ENCODE measurements at regions not wholly inside any gene's neighbourhood (a gene's known extent, or its start where the extent isn't known, plus 50 kb on each side); places are given as distances from the start of the nearest gene placed in this dataset.

DNA sequence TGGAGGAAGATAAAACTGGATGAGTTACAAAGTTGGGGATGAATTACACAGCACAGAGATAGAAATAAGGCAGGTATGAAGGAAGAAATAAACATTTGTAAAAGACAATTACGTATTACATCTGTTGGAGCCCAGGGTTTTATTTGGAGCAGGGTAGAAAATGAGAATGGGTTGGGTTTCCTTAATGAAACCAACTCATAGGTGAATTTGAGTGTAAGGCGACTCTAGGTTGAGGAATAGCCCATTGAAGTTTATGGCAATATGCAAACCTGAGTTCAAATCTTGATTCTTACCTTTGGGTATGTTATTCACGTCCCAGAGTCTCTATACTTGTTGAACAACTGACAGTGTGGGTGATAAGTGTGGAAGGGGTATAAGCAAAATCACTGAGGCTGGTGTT, 422.3 kb upstream of the WWC1 start:
- no peaks in the 10 kb centered on the region for H3K79me2 ChIP-seq (ENCODE audit: insufficient read depth, low read length)
- DNase-seq (ENCODE audit: insufficient read length, low spot score, missing footprints), result no peak

DNA sequence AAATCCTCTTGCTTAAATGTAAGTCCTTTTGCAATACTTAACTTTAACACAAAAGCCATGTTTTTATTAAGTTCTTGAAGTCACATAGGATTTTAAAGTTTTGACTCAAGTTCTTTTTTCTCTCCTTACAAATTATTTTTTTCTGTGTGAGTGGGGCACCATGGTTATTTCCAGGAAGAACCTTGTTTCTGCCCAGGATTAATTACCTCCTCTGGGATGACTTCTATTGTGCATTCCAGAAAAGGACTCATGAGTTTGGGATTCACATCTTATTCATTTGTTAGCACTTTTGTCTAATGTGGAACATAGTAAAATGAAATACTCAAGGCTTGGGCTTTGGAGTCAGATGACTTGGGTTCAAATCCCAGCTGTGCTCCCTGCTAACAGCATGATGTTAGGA, 421.4 kb upstream of the WWC1 start:
- Histone ChIP-seq H3K27me3 (ENCODE audit: insufficient read depth, low read length) (no peaks in the 10 kb centered on the region), H4K20me1 (ENCODE audit: insufficient read depth, low read length) (no peaks in the 10 kb centered on the region), H2AFZ (ENCODE audit: low read length) (no peak overlapping the region), H3K4me1 (ENCODE audit: insufficient read depth, low read length) (no peaks in the 10 kb centered on the region), H3K9me3 (ENCODE audit: low read depth, low read length) (no peaks in the 10 kb centered on the region), H3K4me2 (ENCODE audit: insufficient read depth, low read length) (no peak overlapping the region), H3K27ac (ENCODE audit: low read depth, low read length) (no peak overlapping the region), H3K79me2 (ENCODE audit: insufficient read depth, low read length) (no peaks in the 10 kb centered on the region), H3K4me3 (ENCODE audit: insufficient read depth, low read length) (no peak overlapping the region), H3K36me3 (ENCODE audit: insufficient read depth, low read length) (no peaks in the 10 kb centered on the region)
- no peak for DNase-seq (ENCODE audit: insufficient read length, low spot score, missing footprints)
- TF ChIP-seq, protein P1, sequence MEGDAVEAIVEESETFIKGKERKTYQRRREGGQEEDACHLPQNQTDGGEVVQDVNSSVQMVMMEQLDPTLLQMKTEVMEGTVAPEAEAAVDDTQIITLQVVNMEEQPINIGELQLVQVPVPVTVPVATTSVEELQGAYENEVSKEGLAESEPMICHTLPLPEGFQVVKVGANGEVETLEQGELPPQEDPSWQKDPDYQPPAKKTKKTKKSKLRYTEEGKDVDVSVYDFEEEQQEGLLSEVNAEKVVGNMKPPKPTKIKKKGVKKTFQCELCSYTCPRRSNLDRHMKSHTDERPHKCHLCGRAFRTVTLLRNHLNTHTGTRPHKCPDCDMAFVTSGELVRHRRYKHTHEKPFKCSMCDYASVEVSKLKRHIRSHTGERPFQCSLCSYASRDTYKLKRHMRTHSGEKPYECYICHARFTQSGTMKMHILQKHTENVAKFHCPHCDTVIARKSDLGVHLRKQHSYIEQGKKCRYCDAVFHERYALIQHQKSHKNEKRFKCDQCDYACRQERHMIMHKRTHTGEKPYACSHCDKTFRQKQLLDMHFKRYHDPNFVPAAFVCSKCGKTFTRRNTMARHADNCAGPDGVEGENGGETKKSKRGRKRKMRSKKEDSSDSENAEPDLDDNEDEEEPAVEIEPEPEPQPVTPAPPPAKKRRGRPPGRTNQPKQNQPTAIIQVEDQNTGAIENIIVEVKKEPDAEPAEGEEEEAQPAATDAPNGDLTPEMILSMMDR (IDR thresholded peaks at IDR 0.05; ENCODE audit: extremely low read depth, low read depth, low read length), result no peak

More for the DNA sequence above, 422.3 kb upstream of the WWC1 start:
- Histone ChIP-seq H3K4me2 (ENCODE audit: insufficient read depth, low read length) (no peak overlapping the region), H3K36me3 (ENCODE audit: insufficient read depth, low read length) (no peaks in the 10 kb centered on the region), H4K20me1 (ENCODE audit: insufficient read depth, low read length) (no peaks in the 10 kb centered on the region), H3K4me3 (ENCODE audit: insufficient read depth, low read length) (no peak overlapping the region), H3K4me1 (ENCODE audit: insufficient read depth, low read length) (no peaks in the 10 kb centered on the region), H3K27ac (ENCODE audit: low read depth, low read length) (no peak overlapping the region), H3K27me3 (ENCODE audit: insufficient read depth, low read length) (no peaks in the 10 kb centered on the region), H2AFZ (ENCODE audit: low read length) (no peak overlapping the region), H3K9me3 (ENCODE audit: low read depth, low read length) (no peaks in the 10 kb centered on the region)
- TF ChIP-seq, protein P1 (IDR thresholded peaks at IDR 0.05; ENCODE audit: extremely low read depth, low read depth, low read length), result no peak

DNA sequence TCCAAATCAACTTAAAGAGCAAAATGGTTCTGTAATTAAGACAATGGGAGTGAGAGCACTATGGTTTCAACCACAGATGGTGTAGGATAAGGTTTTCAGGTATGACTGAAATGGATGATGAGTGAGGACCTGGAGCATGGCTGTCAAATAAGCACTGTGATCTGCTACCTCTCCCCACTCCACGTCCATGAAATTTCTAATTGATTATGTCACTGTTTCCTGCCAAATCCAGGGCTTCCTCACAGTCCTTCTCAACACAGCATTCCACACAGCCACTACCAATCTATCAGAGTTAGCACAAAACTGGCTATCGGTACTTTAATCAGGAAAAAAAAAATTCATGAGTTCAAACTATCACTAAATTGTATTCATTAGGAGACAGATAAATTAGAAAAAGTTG, 420.4 kb upstream of the WWC1 start:
- H3K27ac ChIP-seq (ENCODE audit: low read depth, low read length), result no peak overlapping the region
- no peaks in the 10 kb centered on the region for H3K36me3 ChIP-seq (ENCODE audit: insufficient read depth, low read length)
- no peaks in the 10 kb centered on the region for H3K9me3 ChIP-seq (ENCODE audit: low read depth, low read length)
- H4K20me1 ChIP-seq (ENCODE audit: insufficient read depth, low read length), result no peaks in the 10 kb centered on the region
- H3K79me2 ChIP-seq (ENCODE audit: insufficient read depth, low read length), result no peaks in the 10 kb centered on the region
- TF ChIP-seq, protein P1 (IDR thresholded peaks at IDR 0.05; ENCODE audit: extremely low read depth, low read depth, low read length), result no peak
- H3K4me2 ChIP-seq (ENCODE audit: insufficient read depth, low read length), result no peak overlapping the region
- no peaks in the 10 kb centered on the region for H3K4me1 ChIP-seq (ENCODE audit: insufficient read depth, low read length)
- H3K27me3 ChIP-seq (ENCODE audit: insufficient read depth, low read length), result no peaks in the 10 kb centered on the region
- DNase-seq (ENCODE audit: insufficient read length, low spot score, missing footprints), result no peak
- H2AFZ ChIP-seq (ENCODE audit: low read length), result no peak overlapping the region
- no peak overlapping the region for H3K4me3 ChIP-seq (ENCODE audit: insufficient read depth, low read length)

DNA sequence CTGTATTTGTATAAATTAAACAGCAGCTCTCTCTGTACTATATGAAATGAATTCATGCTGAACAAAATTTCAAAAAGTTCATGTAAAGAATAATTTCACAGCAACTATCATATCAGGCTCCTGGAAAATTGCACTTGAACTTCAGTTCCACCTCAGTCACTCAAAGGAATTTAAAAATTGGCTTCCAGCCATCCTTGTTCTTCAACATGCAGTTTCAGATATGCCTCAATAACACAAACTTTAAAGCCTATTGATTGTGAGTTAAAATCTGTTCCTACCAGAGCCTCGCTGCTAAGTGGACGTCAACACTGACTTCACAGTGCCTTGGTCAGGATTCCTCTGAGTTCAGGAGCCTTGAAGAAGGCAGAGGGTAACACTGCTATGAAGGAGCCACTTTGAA, 418.7 kb upstream of the WWC1 start:
- TF ChIP-seq, protein P1 (IDR thresholded peaks at IDR 0.05; ENCODE audit: extremely low read depth, low read depth, low read length), result no peak
- Histone ChIP-seq H3K27ac (ENCODE audit: low read depth, low read length) (no peak overlapping the region), H3K9me3 (ENCODE audit: low read depth, low read length) (no peaks in the 10 kb centered on the region), H4K20me1 (ENCODE audit: insufficient read depth, low read length) (no peaks in the 10 kb centered on the region), H3K79me2 (ENCODE audit: insufficient read depth, low read length) (no peaks in the 10 kb centered on the region), H3K4me2 (ENCODE audit: insufficient read depth, low read length) (no peak overlapping the region), H3K27me3 (ENCODE audit: insufficient read depth, low read length) (no peaks in the 10 kb centered on the region), H3K4me3 (ENCODE audit: insufficient read depth, low read length) (no peak overlapping the region), H2AFZ (ENCODE audit: low read length) (no peak overlapping the region), H3K4me1 (ENCODE audit: insufficient read depth, low read length) (no peaks in the 10 kb centered on the region), H3K36me3 (ENCODE audit: insufficient read depth, low read length) (no peaks in the 10 kb centered on the region)
- DNase-seq (ENCODE audit: insufficient read length, low spot score, missing footprints), result no peak
